Upper lobe of right lung (tissue), 1 donor: ENCODE measurements at regions not wholly inside any gene's neighbourhood (a gene's known extent, or its start where the extent isn't known, plus 50 kb on each side); places are given as distances from the start of the nearest gene placed in this dataset.

Experiments
- ATAC-seq: fragments of 200-7000 bp; cut with Tn5 transposase; one replicate; pipeline ENCODE4 v1.9.1; 2020; ENCODE audit warnings: mild to moderate bottlenecking, moderate library complexity
- DNase-seq: peaks from one replicate; pipeline ENCODE4 v3.0.0-alpha.2; 2020
- H3K27ac ChIP-seq: fragments of 200-600 bp; one replicate; pipeline ENCODE4 v1.8.0; 2022
- H3K27me3 ChIP-seq: fragments of 200-600 bp; one replicate; pipeline ENCODE4 v1.8.0; 2022; ENCODE audit warnings: mild to moderate bottlenecking
- H3K36me3 ChIP-seq: fragments of 200-600 bp; one replicate; pipeline ENCODE4 v1.8.0; 2022
- H3K4me1 ChIP-seq: fragments of 200-600 bp; one replicate; pipeline ENCODE4 v1.8.0; 2022
- H3K4me3 ChIP-seq: fragments of 200-600 bp; one replicate; pipeline ENCODE4 v1.8.0; 2022; ENCODE audit warnings: mild to moderate bottlenecking
- H3K9me3 ChIP-seq: fragments of 200-600 bp; one replicate; pipeline ENCODE4 v1.8.0; 2022
- CTCF ChIP-seq: fragments of 200-600 bp; IDR thresholded peaks from one replicate; pipeline ENCODE4 v1.8.0; 2022; ENCODE audit warnings: antibody characterized with exemption
- intact Hi-C: fragments of 100-400 bp; cut with DNase I; formaldehyde crosslinking; loops from one replicate; pipeline ENCODE4 v1.11.0; 2022
- donor health status: DM: no; HTN: yes; CAD: no; lungs with severe emphysema.

- DNase-seq (no peak), ATAC-seq (no peak)
- Histone ChIP-seq H3K36me3 (no peaks in the 10 kb centered on the region), H3K4me3 (no peak overlapping the region), H3K9me3 (no peaks in the 10 kb centered on the region), H3K27ac (no peak overlapping the region), H3K27me3 (no peaks in the 10 kb centered on the region), H3K4me1 (no peaks in the 10 kb centered on the region)
- intact Hi-C loops, result no loop called here
- no peak for TF ChIP-seq CTCF
Measured at GRCh38 chr12:13890943-13891342, 90.5 kb downstream of the GRIN2B start.

- Histone ChIP-seq H3K27ac (no peak overlapping the region), H3K4me1 (no peaks in the 10 kb centered on the region), H3K9me3 (no peaks in the 10 kb centered on the region), H3K4me3 (no peak overlapping the region), H3K36me3 (no peaks in the 10 kb centered on the region), H3K27me3 (no peaks in the 10 kb centered on the region)
- ATAC-seq, result no peak
- TF ChIP-seq CTCF, result no peak
- DNase-seq, result no peak
- intact Hi-C loops, result no loop called here
Measured at GRCh38 chr12:13887779-13888388, 93.5 kb downstream of the GRIN2B start.

- H3K36me3 ChIP-seq, result no peaks in the 10 kb centered on the region
- no peaks in the 10 kb centered on the region for H3K27me3 ChIP-seq
- no peak overlapping the region for H3K4me3 ChIP-seq
- H3K27ac ChIP-seq, result no peak overlapping the region
- no peaks in the 10 kb centered on the region for H3K4me1 ChIP-seq
- ATAC-seq, result no peak
- no peak for TF ChIP-seq CTCF
- H3K9me3 ChIP-seq, result no peaks in the 10 kb centered on the region
- no peak for DNase-seq
- intact Hi-C loops, result no loop called here
Measured at GRCh38 chr12:13882176-13882575, 99.2 kb downstream of the GRIN2B start.

GRCh38 chr12:13880613-13881012 lies 100.8 kb downstream of the GRIN2B start:
- DNase-seq (no peak), ATAC-seq (no peak)
- intact Hi-C loops, result no loop called here
- H3K27me3 ChIP-seq, result no peaks in the 10 kb centered on the region
- no peak for TF ChIP-seq CTCF
- H3K4me3 ChIP-seq, result no peak overlapping the region
- H3K36me3 ChIP-seq, result no peaks in the 10 kb centered on the region
- no peak overlapping the region for H3K27ac ChIP-seq
- no peaks in the 10 kb centered on the region for H3K4me1 ChIP-seq
- no peaks in the 10 kb centered on the region for H3K9me3 ChIP-seq

- Histone ChIP-seq H3K9me3 (no peaks in the 10 kb centered on the region), H3K27me3 (no peaks in the 10 kb centered on the region), H3K27ac (no peak overlapping the region), H3K4me1 (no peaks in the 10 kb centered on the region), H3K36me3 (no peaks in the 10 kb centered on the region), H3K4me3 (no peak overlapping the region)
- no peak for TF ChIP-seq CTCF
- intact Hi-C loops, result no loop called here
- ATAC-seq (no peak), DNase-seq (no peak)
Measured at GRCh38 chr12:13875744-13876143, 105.7 kb downstream of the GRIN2B start.

GRCh38 chr12:13870255-13870654 lies 111.1 kb downstream of the GRIN2B start:
- intact Hi-C loops, result no loop called here
- H3K9me3 ChIP-seq, result no peaks in the 10 kb centered on the region
- TF ChIP-seq CTCF, result no peak
- H3K4me1 ChIP-seq, result no peaks in the 10 kb centered on the region
- DNase-seq, result no peak
- ATAC-seq, result no peak
- H3K27me3 ChIP-seq, result peaks cover 4% of the 10 kb centered on the region
- H3K4me3 ChIP-seq, result no peak overlapping the region
- no peak overlapping the region for H3K27ac ChIP-seq
- H3K36me3 ChIP-seq, result no peaks in the 10 kb centered on the region
